Spleen (tissue), 11 donors: ENCODE measurements at regions not wholly inside any gene's neighbourhood (a gene's known extent, or its start where the extent isn't known, plus 50 kb on each side); places are given as distances from the start of the nearest gene placed in this dataset.
"Not testable (repeated sequence)": the region's sequence is repeated elsewhere in the genome, so short reads cannot be mapped to it uniquely, and the experiment has no call there.

ENCODE experiments used
- DNase-seq: peaks from one replicate; pipeline ENCODE4 v3.0.0-alpha.2; 2020
- H3K27ac ChIP-seq, 8 donors: fragments of 200-600 bp; sonication (generic) in 7 of 8; 1 replicate in 4 of 8; 2 replicates in 4 of 8; pipeline versions ENCODE4 v1.5.0 to v1.8.0; 2016 to 2021; ENCODE audit warnings: inconsistent platforms in 4 of 8, mild to moderate bottlenecking in 4 of 8, moderate library complexity in 1 of 8
- H3K27me3 ChIP-seq, 7 donors: fragments of 200-600 bp; sonication (generic) in 6 of 7; replicated peaks in 1 of 7; 1 replicate in 4 of 7; 2 replicates in 3 of 7; pipeline versions ENCODE4 v1.5.0 to v1.8.0; 2016 to 2021; ENCODE audit warnings: inconsistent platforms in 3 of 7, mild to moderate bottlenecking in 1 of 7
- H3K36me3 ChIP-seq, 6 donors: fragments of 200-600 bp; sonication (generic) in 5 of 6; 1 replicate in 4 of 6; 2 replicates in 2 of 6; pipeline versions ENCODE4 v1.5.0 to v1.8.0; 2016 to 2021; ENCODE audit warnings: inconsistent platforms in 2 of 6
- H3K4me1 ChIP-seq, 6 donors: fragments of 200-600 bp; sonication (generic) in 5 of 6; 1 replicate in 3 of 6; 2 replicates in 3 of 6; pipeline versions ENCODE4 v1.5.0 to v1.8.0; 2016 to 2021; ENCODE audit warnings: inconsistent platforms in 3 of 6
- H3K4me3 ChIP-seq, 8 donors: fragments of 200-600 bp; sonication (generic) in 7 of 8; 1 replicate in 4 of 8; 2 replicates in 4 of 8; pipeline versions ENCODE4 v1.5.0 to v1.8.0; 2016 to 2021; ENCODE audit warnings: inconsistent platforms in 4 of 8, mild to moderate bottlenecking in 4 of 8, moderate library complexity in 2 of 8
- H3K9me3 ChIP-seq, 8 donors: fragments of 200-600 bp; sonication (generic) in 7 of 8; 1 replicate in 4 of 8; 2 replicates in 4 of 8; pipeline versions ENCODE4 v1.5.0 to v1.8.0; 2016 to 2021; ENCODE audit warnings: inconsistent platforms in 4 of 8
- CTCF ChIP-seq, 11 experiments: fragments of 200-600 bp in 7 of 11; fragments of 450-650 bp in 4 of 11; sonication (generic) in 4 of 11; IDR thresholded peaks in 8 of 11; conservative IDR thresholded peaks in 3 of 11; 1 replicate in 7 of 11; 2 replicates in 4 of 11; pipeline versions ENCODE4 v1.4.0 to v1.8.0; 2016 to 2021; ENCODE audit warnings: antibody characterized with exemption in 11 of 11, inconsistent platforms in 4 of 11, mild to moderate bottlenecking in 1 of 11
- POLR2A ChIP-seq, 3 donors: fragments of 450-650 bp; IDR thresholded peaks; one replicate each; pipeline ENCODE4 v1.5.1; 2017; ENCODE audit warnings: antibody characterized with exemption in 3 of 3, mild to moderate bottlenecking in 1 of 3
- POLR2AphosphoS5 ChIP-seq, 3 donors: sonication (generic); formaldehyde crosslinking; IDR thresholded peaks; one replicate each; pipeline ENCODE4 v1.5.1; 2017; ENCODE audit warnings: antibody characterized with exemption in 3 of 3
- WGBS, 5 donors: extraction: QIAGEN DNeasy Blood & Tissue Kit in 3 of 5; methylation state at CpG; one replicate each; pipeline versions ENCODE4 v1.1.5 to v1.1.7; 2013 to 2018; 5-methylcytosine and 5-hydroxymethylcytosine counted together
- intact Hi-C: fragments of 100-400 bp; cut with DNase I; formaldehyde crosslinking; loops from one replicate; pipeline ENCODE4 v1.15.0; 2023; ENCODE audit warnings: low total_unique reads
- donor health status: healthy with polysubstance abuse.
- donor health status: DM: no; HTN: no; CAD: no; lungs with moderate emphysema.
- donor health status: DM: no; HTN: no; CAD: no.
- donor health status: Bipolar disorder and iron deficiency.
- donor health status: healthy.
- donor health status: DM: no; HTN: no; CAD: no.
- donor health status: DM: yes; HTN: yes; CAD: no.

- 0 to 81% (median 33%) methylated on average over 1 of the region's 1 CpG for WGBS, 5 donors
- Histone ChIP-seq H3K4me3 (no peak overlapping the region), H3K36me3 (no peaks in the 10 kb centered on the region), H3K9me3 (no peaks in the 10 kb centered on the region), H3K27me3 (no peaks in the 10 kb centered on the region), H3K27ac (no peak overlapping the region), H3K4me1 (no peaks in the 10 kb centered on the region)
- no peak for DNase-seq
- intact Hi-C loops, result no loop called here
- no peak for TF ChIP-seq POLR2A (IDR thresholded peaks at IDR 0.05)
- TF ChIP-seq POLR2AphosphoS5 (IDR thresholded peaks at IDR 0.05), result no peak
- TF ChIP-seq CTCF (IDR thresholded peaks at IDR 0.05 in 8 of 11, conservative IDR thresholded peaks at IDR 0.05 in 3 of 11), result no peak
These were observed 740.7 kb upstream of the CA10 start for GRCh38 chr17:52899235-52899634.

- WGBS, 5 donors, result 40 to 70% (median 53%) methylated on average over 2 of the region's 2 CpGs
- Histone ChIP-seq H3K4me1 (no peaks in the 10 kb centered on the region), H3K4me3 (no peak overlapping the region), H3K9me3 (no peaks in the 10 kb centered on the region), H3K27me3 (no peaks in the 10 kb centered on the region), H3K36me3 (no peaks in the 10 kb centered on the region), H3K27ac (no peak overlapping the region)
- TF ChIP-seq POLR2A (IDR thresholded peaks at IDR 0.05), result no peak
- no peak for TF ChIP-seq CTCF (IDR thresholded peaks at IDR 0.05 in 8 of 11, conservative IDR thresholded peaks at IDR 0.05 in 3 of 11)
- no peak for DNase-seq
- intact Hi-C loops, result no loop called here
These were observed 736.8 kb upstream of the CA10 start for GRCh38 chr17:52895272-52895671.

GRCh38 chr17:52892334-52892733 is 733.8 kb upstream of the CA10 start:
- intact Hi-C loops, result no loop called here
- Histone ChIP-seq H3K4me1 (no peaks in the 10 kb centered on the region), H3K36me3 (no peaks in the 10 kb centered on the region), H3K9me3 (no peaks in the 10 kb centered on the region), H3K27me3 (no peaks in the 10 kb centered on the region), H3K4me3 (no peak overlapping the region), H3K27ac (no peak overlapping the region)
- DNase-seq, result no peak
- 75 to 91% (median 79%) methylated on average over 1 of the region's 1 CpG for WGBS, 5 donors
- TF ChIP-seq CTCF (IDR thresholded peaks at IDR 0.05 in 8 of 11, conservative IDR thresholded peaks at IDR 0.05 in 3 of 11), result no peak
- TF ChIP-seq POLR2A (IDR thresholded peaks at IDR 0.05), result no peak
- TF ChIP-seq POLR2AphosphoS5 (IDR thresholded peaks at IDR 0.05), result no peak

GRCh38 chr17:52885882-52886281 is 727.4 kb upstream of the CA10 start:
- no peak for DNase-seq
- TF ChIP-seq POLR2A (IDR thresholded peaks at IDR 0.05) (no peak), POLR2AphosphoS5 (IDR thresholded peaks at IDR 0.05) (no peak), CTCF (IDR thresholded peaks at IDR 0.05 in 8 of 11, conservative IDR thresholded peaks at IDR 0.05 in 3 of 11) (no peak)
- Histone ChIP-seq H3K27ac (no peak overlapping the region), H3K36me3 (no peaks in the 10 kb centered on the region), H3K4me1 (no peaks in the 10 kb centered on the region), H3K4me3 (no peak overlapping the region), H3K27me3 (peaks cover 0 to 8% (median 0%) of the 10 kb centered on the region in 7 donors), H3K9me3 (peaks cover 0 to 7% (median 0%) of the 10 kb centered on the region in 8 donors)
- 52 to 70% (median 58%) methylated on average over 4 of the region's 4 CpGs for WGBS, 5 donors
- intact Hi-C loops, result no loop called here

GRCh38 chr17:52883907-52884491 is 725.5 kb upstream of the CA10 start:
- H3K36me3 ChIP-seq, H3K27ac ChIP-seq, H3K4me3 ChIP-seq, H3K4me1 ChIP-seq, intact Hi-C loops, H3K9me3 ChIP-seq, DNase-seq, H3K27me3 ChIP-seq: not testable (repeated sequence)
- WGBS, 5 donors, result 35 to 57% (median 48%) methylated on average over 37 to 43 of the region's 43 CpGs

GRCh38 chr17:52846767-52847166 is 688.3 kb upstream of the CA10 start:
- DNase-seq, H3K4me3 ChIP-seq, H3K4me1 ChIP-seq, H3K27ac ChIP-seq, intact Hi-C loops, H3K27me3 ChIP-seq, H3K36me3 ChIP-seq: not testable (repeated sequence)
- 83 to 91% (median 85%) methylated on average over 3 of the region's 3 CpGs for WGBS, 5 donors
- peaks cover 0 to 10% (median 0%) of the 10 kb centered on the region in 8 donors for H3K9me3 ChIP-seq
